H1 (cell line): ENCODE measurements at regions not wholly inside any gene's neighbourhood (a gene's known extent, or its start where the extent isn't known, plus 50 kb on each side); places are given as distances from the start of the nearest gene placed in this dataset.

ENCODE experiments used
- CTCF ChIA-PET: fragments of 300-600 bp; sonication (Branson Sonifier 250); formaldehyde crosslinking; loops from one replicate; lab custom pipeline; 2021; ENCODE audit not compliant: partially characterized antibody; lab: Charles Lee
- POLR2A ChIA-PET: fragments of 300-600 bp; sonication (Branson Sonifier 250); formaldehyde crosslinking; loops from one replicate; lab custom pipeline; 2021; ENCODE audit warnings: inconsistent platforms; ENCODE audit not compliant: partially characterized antibody; lab: Charles Lee
- DNase-seq, 2 experiments: peaks; one replicate each; pipeline versions ENCODE4 v3.0.0 to v3.0.0-alpha.2; 2010 to 2022; ENCODE audit warnings: low spot score in 2 of 2, low read depth in 1 of 2, mixed read lengths in 1 of 2
- FAIRE-seq: peaks from 2 replicates; lab custom pipeline; 2011; peaks lifted over from hg19 to GRCh38; lab: Jason Lieb, UNC
- H2AFZ ChIP-seq: 2 replicates; pipeline ENCODE4 v1.8.1; 2012; ENCODE audit warnings: low read length, inconsistent platforms
- H2AK5ac ChIP-seq: 2 replicates; pipeline ENCODE4 v1.6.1; 2013; ENCODE audit warnings: low read depth, low read length
- H2BK120ac ChIP-seq: replicated peaks from 2 replicates; pipeline ENCODE3; 2013; ENCODE audit warnings: low read depth, low read length, inconsistent platforms
- H2BK12ac ChIP-seq: 2 replicates; pipeline ENCODE4 v1.6.1; 2013; ENCODE audit warnings: low read depth, low read length
- H2BK15ac ChIP-seq: 2 replicates; pipeline ENCODE4 v1.6.1; 2013; ENCODE audit warnings: low read length
- H2BK20ac ChIP-seq: 2 replicates; pipeline ENCODE4 v1.6.1; 2013; ENCODE audit warnings: low read length
- H2BK5ac ChIP-seq: 2 replicates; pipeline ENCODE4 v1.6.1; 2013; ENCODE audit warnings: low read depth, low read length
- H3K14ac ChIP-seq: 2 replicates; pipeline ENCODE4 v1.6.1; 2013; ENCODE audit warnings: inconsistent platforms; ENCODE audit not compliant: insufficient read length
- H3K18ac ChIP-seq: 2 replicates; pipeline ENCODE4 v1.6.1; 2013; ENCODE audit warnings: low read length; ENCODE audit errors: extremely low read depth
- H3K23ac ChIP-seq: 2 replicates; pipeline ENCODE4 v1.6.1; 2013; ENCODE audit warnings: inconsistent platforms; ENCODE audit not compliant: insufficient read length
- H3K23me2 ChIP-seq: 2 replicates; pipeline ENCODE4 v1.6.1; 2013; ENCODE audit warnings: low read depth, low read length
- H3K27ac ChIP-seq: 2 replicates; pipeline ENCODE4 v1.6.1; 2011; ENCODE audit warnings: low read depth, low read length, inconsistent platforms
- H3K27me3 ChIP-seq, 4 experiments: replicated peaks in 1 of 4; 1 replicate in 1 of 4; 2 replicates in 3 of 4; pipeline versions ENCODE4 v1.6.1 to v1.8.1; 2011 to 2013; ENCODE audit warnings: low read length in 3 of 4, mild to moderate bottlenecking in 3 of 4, inconsistent platforms in 2 of 4, mixed read lengths in 2 of 4, moderate library complexity in 1 of 4; ENCODE audit not compliant: control insufficient read depth in 3 of 4, insufficient read depth in 3 of 4; ENCODE audit errors: extremely low read depth in 1 of 4
- H3K36me3 ChIP-seq, 4 experiments: 2 replicates each; pipeline versions ENCODE4 v1.6.1 to v1.8.1; 2011 to 2013; ENCODE audit warnings: mild to moderate bottlenecking in 4 of 4, low read length in 3 of 4, moderate library complexity in 2 of 4, control low read depth in 1 of 4, inconsistent platforms in 1 of 4; ENCODE audit not compliant: insufficient read depth in 4 of 4, control insufficient read depth in 2 of 4
- H3K4ac ChIP-seq: replicated peaks from 2 replicates; pipeline ENCODE3; 2013; ENCODE audit warnings: low read length, low read depth, mixed read lengths, inconsistent platforms; ENCODE audit not compliant: insufficient read length
- H3K4me1 ChIP-seq, 4 experiments: replicated peaks in 1 of 4; 1 replicate in 1 of 4; 2 replicates in 3 of 4; pipeline versions ENCODE4 v1.6.1 to v1.8.1; 2011 to 2013; ENCODE audit warnings: low read length in 3 of 4, inconsistent platforms in 2 of 4, mixed read lengths in 1 of 4; ENCODE audit not compliant: insufficient read depth in 4 of 4, control insufficient read depth in 3 of 4
- H3K4me2 ChIP-seq, 2 experiments: 2 replicates each; pipeline versions ENCODE4 v1.6.1 to v1.8.1; 2011 to 2013; ENCODE audit warnings: low read depth in 2 of 2, low read length in 2 of 2, control low read depth in 1 of 2, inconsistent platforms in 1 of 2, mild to moderate bottlenecking in 1 of 2; ENCODE audit not compliant: insufficient read depth in 1 of 2
- H3K4me3 ChIP-seq, 4 experiments: fragments of 200-600, 300-600 bp in 1 of 4; sonication (generic), shearing (Covaris generic), sonication (Bioruptor Twin) in 1 of 4; 2 replicates each; pipeline versions ENCODE4 v1.5.1 to v1.8.1; 2011 to 2016; ENCODE audit warnings: low read length in 4 of 4, low read depth in 3 of 4, control low read depth in 2 of 4, inconsistent platforms in 2 of 4, mild to moderate bottlenecking in 2 of 4, mixed read lengths in 1 of 4, moderate library complexity in 1 of 4; ENCODE audit not compliant: insufficient read depth in 2 of 4; ENCODE audit errors: extremely low read depth in 1 of 4
- H3K56ac ChIP-seq: replicated peaks from 2 replicates; pipeline ENCODE3; 2013; ENCODE audit warnings: low read depth, mild to moderate bottlenecking, mixed read lengths, low read length, inconsistent platforms; ENCODE audit not compliant: insufficient read length
- H3K79me1 ChIP-seq: 2 replicates; pipeline ENCODE4 v1.6.1; 2013; ENCODE audit warnings: low read depth, low read length, control low read depth
- H3K79me2 ChIP-seq, 2 experiments: 2 replicates each; pipeline versions ENCODE4 v1.6.1 to v1.8.1; 2012 to 2013; ENCODE audit warnings: low read length in 2 of 2, mild to moderate bottlenecking in 2 of 2, inconsistent platforms in 1 of 2; ENCODE audit not compliant: insufficient read depth in 2 of 2, control insufficient read depth in 1 of 2
- H3K9ac ChIP-seq, 4 experiments: replicated peaks in 1 of 4; 1 replicate in 1 of 4; 2 replicates in 3 of 4; pipeline versions ENCODE4 v1.6.1 to v1.8.1; 2011 to 2013; ENCODE audit warnings: low read depth in 3 of 4, low read length in 3 of 4, control low read depth in 2 of 4, mild to moderate bottlenecking in 2 of 4, moderate library complexity in 2 of 4, inconsistent platforms in 1 of 4; ENCODE audit errors: extremely low read depth in 1 of 4
- H3K9me3 ChIP-seq, 2 experiments: 2 replicates each; pipeline versions ENCODE4 v1.6.1 to v1.8.1; 2012 to 2013; ENCODE audit warnings: mild to moderate bottlenecking in 2 of 2, moderate library complexity in 2 of 2, control low read depth in 1 of 2, inconsistent platforms in 1 of 2, low read depth in 1 of 2, low read length in 1 of 2, mixed read lengths in 1 of 2; ENCODE audit not compliant: insufficient read depth in 2 of 2
- H4K20me1 ChIP-seq, 2 experiments: replicated peaks in 1 of 2; 2 replicates each; pipeline versions ENCODE3 to v1.8.1; 2011 to 2013; ENCODE audit warnings: inconsistent platforms in 2 of 2, low read length in 2 of 2, mild to moderate bottlenecking in 1 of 2; ENCODE audit not compliant: insufficient read depth in 2 of 2, control insufficient read depth in 1 of 2
- H4K5ac ChIP-seq: 2 replicates; pipeline ENCODE4 v1.6.1; 2013; ENCODE audit warnings: low read length, low read depth, mixed read lengths, inconsistent platforms; ENCODE audit not compliant: insufficient read length
- H4K8ac ChIP-seq: 2 replicates; pipeline ENCODE4 v1.8.0; 2013; ENCODE audit warnings: mild to moderate bottlenecking, moderate library complexity, low read length, inconsistent platforms; ENCODE audit not compliant: insufficient read depth; ENCODE audit errors: extremely low read depth
- H4K91ac ChIP-seq: replicated peaks from 2 replicates; pipeline ENCODE3; 2013; ENCODE audit warnings: low read length, mixed read lengths, inconsistent platforms; ENCODE audit not compliant: insufficient read length
- BACH1 ChIP-seq: IDR thresholded peaks from 2 replicates; pipeline ENCODE4 v1.6.1; 2012; ENCODE audit warnings: low read length, improper control_type of control experiment
- CBX5 ChIP-seq: fragments of 300-800, 300-1000 bp; sonication (generic); IDR thresholded peaks from 2 replicates; pipeline ENCODE4 v1.7.1; 2016; ENCODE audit warnings: antibody characterized with exemption, low read length, low read depth
- CEBPB ChIP-seq: IDR thresholded peaks from 2 replicates; pipeline ENCODE4 v1.6.1; 2012; ENCODE audit warnings: low read depth, low read length
- CREB1 ChIP-seq: IDR thresholded peaks from 2 replicates; pipeline ENCODE4 v1.6.1; 2012; ENCODE audit warnings: inconsistent platforms
- KDM5A ChIP-seq: fragments of 200-600 bp; IDR thresholded peaks from 2 replicates; pipeline ENCODE4 v1.7.1; 2012; ENCODE audit warnings: mild to moderate bottlenecking, low read length, inconsistent platforms, mixed read lengths
- NRF1 ChIP-seq: IDR thresholded peaks from 2 replicates; pipeline ENCODE4 v1.6.1; 2011; ENCODE audit warnings: mild to moderate bottlenecking, low read depth, low read length, improper control_type of control experiment
- RAD21 ChIP-seq, 2 experiments: IDR thresholded peaks in 1 of 2; conservative IDR thresholded peaks in 1 of 2; 2 replicates each; pipeline ENCODE4 v1.6.1; 2011; ENCODE audit warnings: low read depth in 2 of 2, low read length in 2 of 2, improper control_type of control experiment in 1 of 2, inconsistent platforms in 1 of 2, mild to moderate bottlenecking in 1 of 2, moderate library complexity in 1 of 2
- SAP30 ChIP-seq: fragments of 300-600 bp; sonication (generic); IDR thresholded peaks from 2 replicates; pipeline ENCODE4 v1.7.1; 2012; ENCODE audit warnings: low read length, moderate library complexity, mild to moderate bottlenecking, inconsistent platforms; ENCODE audit not compliant: insufficient read depth, insufficient replicate concordance
- TAF7 ChIP-seq: optimal IDR thresholded peaks from 2 replicates; pipeline ENCODE3; 2011; ENCODE audit warnings: low read depth, mild to moderate bottlenecking, inconsistent platforms, low read length, moderate library complexity, borderline replicate concordance
- TCF12 ChIP-seq: IDR thresholded peaks from 2 replicates; pipeline ENCODE4 v1.6.1; 2011; ENCODE audit warnings: low read depth, mild to moderate bottlenecking, low read length
- WGBS, 2 experiments: shearing (Covaris generic) in 1 of 2; methylation state at CpG; one replicate each; pipeline versions ENCODE4 v1.1.6 to v1.1.7; 2013 to 2015; ENCODE audit warnings: low lambda C conversion rate in 2 of 2, mixed read lengths in 2 of 2, inconsistent platforms in 1 of 2, low coverage in 1 of 2, missing lambda C conversion rate in 1 of 2; ENCODE audit not compliant: insufficient replicate concordance in 2 of 2, insufficient coverage in 1 of 2, insufficient read length in 1 of 2; ENCODE audit errors: extremely low coverage in 1 of 2, missing lambda C conversion rate in 1 of 2; 5-methylcytosine and 5-hydroxymethylcytosine counted together
- TF ChIP-seq, protein P1 (sequence below): IDR thresholded peaks from 2 replicates; pipeline ENCODE4 v1.6.1; 2012; ENCODE audit warnings: inconsistent platforms

DNA sequence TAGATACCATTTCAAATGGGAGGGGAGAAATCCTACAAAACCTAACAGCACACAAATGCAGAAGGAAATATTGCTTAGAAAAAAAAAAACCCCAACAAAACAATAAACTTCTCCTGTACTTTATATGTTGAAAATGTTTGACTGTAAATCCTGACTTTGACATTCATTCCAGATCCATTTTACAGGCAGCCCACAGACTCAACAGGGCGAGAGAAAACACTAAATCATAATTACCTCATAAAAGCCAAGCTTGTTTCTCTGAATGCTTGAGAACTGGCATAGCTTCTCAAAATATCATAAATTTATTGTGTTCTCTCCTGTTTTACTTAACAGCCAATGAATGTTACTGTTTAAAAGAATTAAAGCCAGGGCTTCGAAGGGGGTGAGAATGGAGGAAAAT, 273.2 kb downstream of the CD83 start:
- no peaks in the 10 kb centered on the region for H3K79me2 ChIP-seq
- H3K23me2 ChIP-seq = no peaks in the 10 kb centered on the region
- no peak overlapping the region for H3K9ac ChIP-seq
- H2BK120ac ChIP-seq = no peak overlapping the region
- no peak overlapping the region for H2AK5ac ChIP-seq
- no peak overlapping the region for H4K91ac ChIP-seq
- H3K23ac ChIP-seq = no peak overlapping the region
- H2BK20ac ChIP-seq = no peak overlapping the region
- ChIA-PET POLR2A (interaction anchor here (2.1 kb wide), 1 partner anchor 11 kb away, joined by 8 read pairs; no protein-coding TSS in a partner anchor), CTCF (no interaction called here)
- no peak overlapping the region for H3K4me2 ChIP-seq
- no peak overlapping the region for H3K4ac ChIP-seq
- no peaks in the 10 kb centered on the region for H3K9me3 ChIP-seq
- H3K79me1 ChIP-seq = no peaks in the 10 kb centered on the region
- H2BK5ac ChIP-seq = no peak overlapping the region
- 86% methylated on average over 2 of the region's 2 CpGs; no CpG with 5 or more reads in 1 of the 2 experiments for WGBS, 2 experiments
- no peak overlapping the region for H4K5ac ChIP-seq
- H4K20me1 ChIP-seq = no peaks in the 10 kb centered on the region
- H3K56ac ChIP-seq = no peak overlapping the region
- H3K14ac ChIP-seq = no peak overlapping the region
- H3K4me3 ChIP-seq = no peak overlapping the region
- DNase-seq (no peak), FAIRE-seq (no peak)
- no peak overlapping the region for H3K27ac ChIP-seq
- H3K36me3 ChIP-seq = no peaks in the 10 kb centered on the region
- no peak overlapping the region for H2AFZ ChIP-seq
- no peak overlapping the region for H2BK15ac ChIP-seq
- no peak overlapping the region for H4K8ac ChIP-seq
- no peak overlapping the region for H3K18ac ChIP-seq
- H3K4me1 ChIP-seq = peaks cover 0 to 3% (median 0%) of the 10 kb centered on the region in 4 experiments; a peak in 2 of 7 replicates
- no peaks in the 10 kb centered on the region for H3K27me3 ChIP-seq
- no peak overlapping the region for H2BK12ac ChIP-seq
- TF ChIP-seq TAF7 (no peak), NRF1 (no peak), KDM5A (no peak), CBX5 (no peak), RAD21 (IDR thresholded peaks at IDR 0.05 in 1 of 2, conservative IDR thresholded peaks at IDR 0.05 in 1 of 2; ENCODE audit: low read depth in 2 of 2, low read length in 2 of 2) (no peak), BACH1 (no peak), TCF12 (no peak), CEBPB (no peak), SAP30 (no peak), CREB1 (no peak)
- TF ChIP-seq, protein P1, sequence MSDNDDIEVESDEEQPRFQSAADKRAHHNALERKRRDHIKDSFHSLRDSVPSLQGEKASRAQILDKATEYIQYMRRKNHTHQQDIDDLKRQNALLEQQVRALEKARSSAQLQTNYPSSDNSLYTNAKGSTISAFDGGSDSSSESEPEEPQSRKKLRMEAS = no peak
